ENCODE measurements at regions not wholly inside any gene's neighbourhood (a gene's known extent, or its start where the extent isn't known, plus 50 kb on each side); places are given as distances from the start of the nearest gene placed in this dataset.

DNA sequence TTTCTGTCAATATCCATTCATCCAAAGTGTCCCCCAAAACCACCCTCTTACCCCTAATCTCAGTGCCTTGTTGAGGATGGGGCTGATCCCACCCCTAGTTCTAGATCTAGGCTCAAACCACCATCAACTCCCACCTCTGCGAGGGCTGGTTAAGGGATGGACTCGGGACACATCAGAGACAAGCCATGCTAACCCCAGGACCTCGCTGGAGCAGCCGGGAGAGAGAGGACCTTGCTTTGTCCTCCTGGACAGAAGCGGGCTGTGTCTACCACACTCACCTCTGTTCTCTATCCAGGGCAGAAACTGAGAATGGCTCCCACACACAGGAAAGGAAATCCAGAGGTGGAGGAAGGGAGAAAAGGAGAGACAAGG is 90.8 kb upstream of the UQCRFS1 start:
- TF ChIP-seq, protein P1, sequence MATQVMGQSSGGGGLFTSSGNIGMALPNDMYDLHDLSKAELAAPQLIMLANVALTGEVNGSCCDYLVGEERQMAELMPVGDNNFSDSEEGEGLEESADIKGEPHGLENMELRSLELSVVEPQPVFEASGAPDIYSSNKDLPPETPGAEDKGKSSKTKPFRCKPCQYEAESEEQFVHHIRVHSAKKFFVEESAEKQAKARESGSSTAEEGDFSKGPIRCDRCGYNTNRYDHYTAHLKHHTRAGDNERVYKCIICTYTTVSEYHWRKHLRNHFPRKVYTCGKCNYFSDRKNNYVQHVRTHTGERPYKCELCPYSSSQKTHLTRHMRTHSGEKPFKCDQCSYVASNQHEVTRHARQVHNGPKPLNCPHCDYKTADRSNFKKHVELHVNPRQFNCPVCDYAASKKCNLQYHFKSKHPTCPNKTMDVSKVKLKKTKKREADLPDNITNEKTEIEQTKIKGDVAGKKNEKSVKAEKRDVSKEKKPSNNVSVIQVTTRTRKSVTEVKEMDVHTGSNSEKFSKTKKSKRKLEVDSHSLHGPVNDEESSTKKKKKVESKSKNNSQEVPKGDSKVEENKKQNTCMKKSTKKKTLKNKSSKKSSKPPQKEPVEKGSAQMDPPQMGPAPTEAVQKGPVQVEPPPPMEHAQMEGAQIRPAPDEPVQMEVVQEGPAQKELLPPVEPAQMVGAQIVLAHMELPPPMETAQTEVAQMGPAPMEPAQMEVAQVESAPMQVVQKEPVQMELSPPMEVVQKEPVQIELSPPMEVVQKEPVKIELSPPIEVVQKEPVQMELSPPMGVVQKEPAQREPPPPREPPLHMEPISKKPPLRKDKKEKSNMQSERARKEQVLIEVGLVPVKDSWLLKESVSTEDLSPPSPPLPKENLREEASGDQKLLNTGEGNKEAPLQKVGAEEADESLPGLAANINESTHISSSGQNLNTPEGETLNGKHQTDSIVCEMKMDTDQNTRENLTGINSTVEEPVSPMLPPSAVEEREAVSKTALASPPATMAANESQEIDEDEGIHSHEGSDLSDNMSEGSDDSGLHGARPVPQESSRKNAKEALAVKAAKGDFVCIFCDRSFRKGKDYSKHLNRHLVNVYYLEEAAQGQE (IDR thresholded peaks at IDR 0.05; ENCODE audit: borderline replicate concordance), result no peak
- TF ChIP-seq, protein P2, sequence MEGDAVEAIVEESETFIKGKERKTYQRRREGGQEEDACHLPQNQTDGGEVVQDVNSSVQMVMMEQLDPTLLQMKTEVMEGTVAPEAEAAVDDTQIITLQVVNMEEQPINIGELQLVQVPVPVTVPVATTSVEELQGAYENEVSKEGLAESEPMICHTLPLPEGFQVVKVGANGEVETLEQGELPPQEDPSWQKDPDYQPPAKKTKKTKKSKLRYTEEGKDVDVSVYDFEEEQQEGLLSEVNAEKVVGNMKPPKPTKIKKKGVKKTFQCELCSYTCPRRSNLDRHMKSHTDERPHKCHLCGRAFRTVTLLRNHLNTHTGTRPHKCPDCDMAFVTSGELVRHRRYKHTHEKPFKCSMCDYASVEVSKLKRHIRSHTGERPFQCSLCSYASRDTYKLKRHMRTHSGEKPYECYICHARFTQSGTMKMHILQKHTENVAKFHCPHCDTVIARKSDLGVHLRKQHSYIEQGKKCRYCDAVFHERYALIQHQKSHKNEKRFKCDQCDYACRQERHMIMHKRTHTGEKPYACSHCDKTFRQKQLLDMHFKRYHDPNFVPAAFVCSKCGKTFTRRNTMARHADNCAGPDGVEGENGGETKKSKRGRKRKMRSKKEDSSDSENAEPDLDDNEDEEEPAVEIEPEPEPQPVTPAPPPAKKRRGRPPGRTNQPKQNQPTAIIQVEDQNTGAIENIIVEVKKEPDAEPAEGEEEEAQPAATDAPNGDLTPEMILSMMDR (IDR thresholded peaks at IDR 0.05; ENCODE audit: poor library complexity, severe bottlenecking), result no peak
- TF ChIP-seq POLR2AphosphoS5 (IDR thresholded peaks at IDR 0.05), result no peak

All from neural cell (in vitro differentiated cells).